HepG2 (cell line): ENCODE measurements at regions not wholly inside any gene's neighbourhood (a gene's known extent, or its start where the extent isn't known, plus 50 kb on each side); places are given as distances from the start of the nearest gene placed in this dataset.

Source experiments
- CREB1 ChIP-seq, 2 experiments: fragments of 450-650 bp in 1 of 2; IDR thresholded peaks; 2 replicates each; pipeline ENCODE4 v1.6.1; 2016 to 2017; ENCODE audit warnings: control low read depth in 1 of 2, mild to moderate bottlenecking in 1 of 2, missing compliant biosample characterization in 1 of 2, missing genetic modification characterization in 1 of 2
- CTCF ChIP-seq: sonication (generic); formaldehyde crosslinking; IDR thresholded peaks from 2 replicates; pipeline ENCODE4 v1.5.0; 2020; ENCODE audit warnings: mild to moderate bottlenecking, missing genetic modification reagents, moderate library complexity
- SALL1 ChIP-seq: sonication (generic); formaldehyde crosslinking; IDR thresholded peaks from 2 replicates; pipeline ENCODE4 v1.8.0; 2022; ENCODE audit warnings: mild to moderate bottlenecking, missing genetic modification reagents
- SRF ChIP-seq: IDR thresholded peaks from 2 replicates; pipeline ENCODE4 v1.6.1; 2011; ENCODE audit warnings: mild to moderate bottlenecking, low read depth, low read length, moderate library complexity
- THAP7 ChIP-seq: sonication (generic); formaldehyde crosslinking; IDR thresholded peaks from 2 replicates; pipeline ENCODE4 v1.8.1; 2023; ENCODE audit warnings: mild to moderate bottlenecking, missing genetic modification reagents
- YEATS2 ChIP-seq: sonication (generic); formaldehyde crosslinking; IDR thresholded peaks from 2 replicates; pipeline ENCODE4 v1.4.0; 2020; ENCODE audit warnings: missing genetic modification reagents, borderline replicate concordance
- ZBTB26 ChIP-seq: IDR thresholded peaks from 2 replicates; pipeline ENCODE4 v1.6.1; 2016; ENCODE audit warnings: missing compliant biosample characterization, missing genetic modification reagents, borderline replicate concordance
- ZNF775 ChIP-seq: sonication (generic); formaldehyde crosslinking; IDR thresholded peaks from 2 replicates; pipeline ENCODE4 v1.4.0; 2020; ENCODE audit warnings: missing genetic modification reagents, mild to moderate bottlenecking, moderate library complexity, borderline replicate concordance

- no peak for TF ChIP-seq CTCF (CRISPR knock-in tag)
- TF ChIP-seq YEATS2, result no peak
- no peak for TF ChIP-seq ZBTB26 (CRISPR knock-in tag)
- TF ChIP-seq CREB1 (IDR thresholded peaks at IDR 0.05), result no peak
- no peak for TF ChIP-seq CREB1 (CRISPR knock-in tag; IDR thresholded peaks at IDR 0.05)
- no peak for TF ChIP-seq THAP7 (CRISPR knock-in tag)
- TF ChIP-seq ZNF775, result no peak
- TF ChIP-seq SALL1 (CRISPR knock-in tag), result no peak
- TF ChIP-seq SRF, result no peak
Measured at GRCh38 chr5:20231040-20231439, 243.0 kb upstream of the CDH18 start.
